Upper lobe of left lung (tissue), 4 donors: ENCODE measurements at regions not wholly inside any gene's neighbourhood (a gene's known extent, or its start where the extent isn't known, plus 50 kb on each side); places are given as distances from the start of the nearest gene placed in this dataset.

Experiments
- POLR2AphosphoS5 ChIP-seq, 2 donors: sonication (generic); formaldehyde crosslinking; IDR thresholded peaks; one replicate each; pipeline ENCODE4 v1.5.1; 2017; ENCODE audit warnings: antibody characterized with exemption in 2 of 2
- TF ChIP-seq, protein P1 (sequence below), 6 experiments: fragments of 450-650 bp in 4 of 6; fragments of 200-600 bp in 2 of 6; sonication (generic) in 2 of 6; IDR thresholded peaks; one replicate each; pipeline ENCODE4 v1.5.1; 2016 to 2019; ENCODE audit warnings: antibody characterized with exemption in 6 of 6

DNA sequence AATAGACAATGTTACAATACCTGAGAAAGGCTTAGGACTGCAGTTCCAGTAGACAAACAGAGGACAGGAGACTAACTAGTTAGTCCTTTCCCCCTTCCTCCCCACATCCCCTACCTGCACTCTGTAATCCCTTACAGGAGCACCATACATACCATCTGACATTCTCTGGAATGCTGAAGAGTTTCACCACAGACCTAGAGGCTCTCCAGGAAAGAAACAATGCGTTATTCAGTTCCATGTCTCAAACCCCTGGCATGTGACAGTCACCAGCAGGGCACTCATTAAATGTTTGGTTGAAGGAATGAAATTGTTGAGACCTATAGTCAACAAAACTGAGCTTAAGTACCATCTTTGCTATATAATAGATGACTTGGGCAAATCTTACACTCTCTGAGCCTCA, 100.2 kb upstream of the USP38 start:
- no peak for TF ChIP-seq POLR2AphosphoS5 (IDR thresholded peaks at IDR 0.05)
- TF ChIP-seq, protein P1, sequence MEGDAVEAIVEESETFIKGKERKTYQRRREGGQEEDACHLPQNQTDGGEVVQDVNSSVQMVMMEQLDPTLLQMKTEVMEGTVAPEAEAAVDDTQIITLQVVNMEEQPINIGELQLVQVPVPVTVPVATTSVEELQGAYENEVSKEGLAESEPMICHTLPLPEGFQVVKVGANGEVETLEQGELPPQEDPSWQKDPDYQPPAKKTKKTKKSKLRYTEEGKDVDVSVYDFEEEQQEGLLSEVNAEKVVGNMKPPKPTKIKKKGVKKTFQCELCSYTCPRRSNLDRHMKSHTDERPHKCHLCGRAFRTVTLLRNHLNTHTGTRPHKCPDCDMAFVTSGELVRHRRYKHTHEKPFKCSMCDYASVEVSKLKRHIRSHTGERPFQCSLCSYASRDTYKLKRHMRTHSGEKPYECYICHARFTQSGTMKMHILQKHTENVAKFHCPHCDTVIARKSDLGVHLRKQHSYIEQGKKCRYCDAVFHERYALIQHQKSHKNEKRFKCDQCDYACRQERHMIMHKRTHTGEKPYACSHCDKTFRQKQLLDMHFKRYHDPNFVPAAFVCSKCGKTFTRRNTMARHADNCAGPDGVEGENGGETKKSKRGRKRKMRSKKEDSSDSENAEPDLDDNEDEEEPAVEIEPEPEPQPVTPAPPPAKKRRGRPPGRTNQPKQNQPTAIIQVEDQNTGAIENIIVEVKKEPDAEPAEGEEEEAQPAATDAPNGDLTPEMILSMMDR (IDR thresholded peaks at IDR 0.05), result no peak
